Caco-2 (cell line): ENCODE measurements at regions not wholly inside any gene's neighbourhood (a gene's known extent, or its start where the extent isn't known, plus 50 kb on each side); places are given as distances from the start of the nearest gene placed in this dataset.

Source experiments
- BruUV-seq: library from RNA; stranded (reverse); fragments of 400-500 nt; replicated peaks from 2 replicates; lab custom pipeline; 2021; lab: Mats Ljungman, UMichigan
- CTCF ChIA-PET: fragments of 300-600 bp; sonication (Branson Sonifier 250); formaldehyde crosslinking; loops from one replicate; lab custom pipeline; 2022; ENCODE audit warnings: antibody characterized with exemption; lab: Charles Lee
- POLR2A ChIA-PET: fragments of 300-600 bp; sonication (Branson Sonifier 250); formaldehyde crosslinking; loops from one replicate; lab custom pipeline; 2022; ENCODE audit warnings: antibody characterized with exemption; lab: Charles Lee
- DNase-seq, 2 experiments: peaks; one replicate each; pipeline versions ENCODE4 v3.0.0 to v3.0.0-alpha.2; 2020 to 2022
- H3K27me3 ChIP-seq: replicated peaks from 2 replicates; pipeline ENCODE4 v1.6.0; 2011; ENCODE audit warnings: low read length; ENCODE audit not compliant: control insufficient read depth, insufficient read depth
- H3K36me3 ChIP-seq: 2 replicates; pipeline ENCODE4 v1.5.1; 2011; ENCODE audit warnings: low read length; ENCODE audit not compliant: control insufficient read depth, insufficient read depth
- H3K4me1 ChIP-seq: fragments of 250-450 bp; sonication (Bioruptor Pico); 2 replicates; pipeline ENCODE4 v1.5.1; 2020; ENCODE audit warnings: mild to moderate bottlenecking
- H3K4me3 ChIP-seq: 2 replicates; pipeline ENCODE4 v1.5.1; 2011; ENCODE audit warnings: low read depth, mild to moderate bottlenecking, control low read depth, low read length
- H3K9me3 ChIP-seq: fragments of 250-450 bp; sonication (Bioruptor Pico); 2 replicates; pipeline ENCODE4 v1.5.1; 2020; ENCODE audit warnings: mild to moderate bottlenecking, moderate library complexity
- H3K27ac Mint-ChIP-seq: one replicate; pipeline ENCODE4 v1.8.0; 2022; ENCODE audit warnings: mixed read lengths; ENCODE audit not compliant: unreplicated experiment
- H3K27me3 Mint-ChIP-seq: one replicate; pipeline ENCODE4 v1.8.0; 2022; ENCODE audit warnings: mixed read lengths; ENCODE audit not compliant: insufficient read depth, unreplicated experiment
- H3K36me3 Mint-ChIP-seq: one replicate; pipeline ENCODE4 v1.8.0; 2022; ENCODE audit warnings: mild to moderate bottlenecking, mixed read lengths; ENCODE audit not compliant: insufficient read depth, unreplicated experiment
- H3K4me1 Mint-ChIP-seq: one replicate; pipeline ENCODE4 v1.8.0; 2022; ENCODE audit warnings: low read depth, mixed read lengths; ENCODE audit not compliant: unreplicated experiment
- H3K4me3 Mint-ChIP-seq: one replicate; pipeline ENCODE4 v1.8.0; 2022; ENCODE audit warnings: mild to moderate bottlenecking, moderate library complexity, mixed read lengths; ENCODE audit not compliant: unreplicated experiment
- H3K9me3 Mint-ChIP-seq: one replicate; pipeline ENCODE4 v1.8.0; 2022; ENCODE audit warnings: mixed read lengths; ENCODE audit not compliant: unreplicated experiment
- CTCF ChIP-seq, 2 experiments: fragments of 200-600 bp in 1 of 2; IDR thresholded peaks; 1 replicate in 1 of 2; 2 replicates in 1 of 2; pipeline versions ENCODE4 v1.5.1 to v1.8.0; 2011 to 2022; ENCODE audit warnings: antibody characterized with exemption in 1 of 2, control low read depth in 1 of 2, inconsistent platforms in 1 of 2, low read depth in 1 of 2, low read length in 1 of 2, mild to moderate bottlenecking in 1 of 2, moderate library complexity in 1 of 2; ENCODE audit not compliant: insufficient read depth in 1 of 2, severe bottlenecking in 1 of 2, unreplicated experiment in 1 of 2
- intact Hi-C: fragments of 100-400 bp; cut with micrococcal nuclease; formaldehyde crosslinking; loops from one replicate; pipeline ENCODE4 v1.10.0; 2022; ENCODE audit not compliant: unreplicated experiment

- no peak for DNase-seq
- no peak for TF ChIP-seq CTCF (IDR thresholded peaks at IDR 0.05; ENCODE audit: insufficient read depth in 1 of 2, low read depth in 1 of 2, low read length in 1 of 2, severe bottlenecking in 1 of 2, unreplicated experiment in 1 of 2)
- H3K9me3 ChIP-seq, result peaks cover 5% of the 10 kb centered on the region; the same call in 1 of the 2 replicates
- Mint-ChIP-seq H3K36me3 (no peaks in the 10 kb centered on the region), H3K27me3 (no peaks in the 10 kb centered on the region), H3K4me1 (no peaks in the 10 kb centered on the region), H3K27ac (no peak overlapping the region), H3K4me3 (no peak overlapping the region), H3K9me3 (peaks cover 24% of the 10 kb centered on the region)
- H3K27me3 ChIP-seq, result no peaks in the 10 kb centered on the region
- H3K4me3 ChIP-seq, result no peak overlapping the region
- no TSS peak for BruUV-seq
- ChIA-PET CTCF (no interaction called here), POLR2A (no interaction called here)
- no peaks in the 10 kb centered on the region for H3K36me3 ChIP-seq
- H3K4me1 ChIP-seq, result no peaks in the 10 kb centered on the region
- intact Hi-C loops, result no loop called here
These were observed 626.4 kb upstream of the NUDT12 start for GRCh38 chr5:104189031-104189430.

GRCh38 chr5:104187656-104188055, 625.1 kb upstream of the NUDT12 start:
- intact Hi-C loops, result no loop called here
- DNase-seq, result no peak
- H3K4me3 ChIP-seq, result no peak overlapping the region
- CTCF ChIA-PET, result no interaction called here
- Mint-ChIP-seq H3K9me3 (peaks cover 26% of the 10 kb centered on the region), H3K4me1 (no peaks in the 10 kb centered on the region), H3K27me3 (no peaks in the 10 kb centered on the region), H3K4me3 (no peak overlapping the region), H3K27ac (no peak overlapping the region), H3K36me3 (no peaks in the 10 kb centered on the region)
- BruUV-seq, result no TSS peak
- H3K9me3 ChIP-seq, result peaks cover 5% of the 10 kb centered on the region; the same call in 1 of the 2 replicates
- no peak for TF ChIP-seq CTCF (IDR thresholded peaks at IDR 0.05; ENCODE audit: insufficient read depth in 1 of 2, low read depth in 1 of 2, low read length in 1 of 2, severe bottlenecking in 1 of 2, unreplicated experiment in 1 of 2)
- POLR2A ChIA-PET, result no interaction called here
- no peaks in the 10 kb centered on the region for H3K27me3 ChIP-seq
- H3K4me1 ChIP-seq, result no peaks in the 10 kb centered on the region
- H3K36me3 ChIP-seq, result no peaks in the 10 kb centered on the region

- DNase-seq, result no peak
- Mint-ChIP-seq H3K27ac (no peak overlapping the region), H3K4me3 (no peak overlapping the region), H3K9me3 (peaks cover 31% of the 10 kb centered on the region), H3K4me1 (no peaks in the 10 kb centered on the region), H3K36me3 (no peaks in the 10 kb centered on the region), H3K27me3 (no peaks in the 10 kb centered on the region)
- H3K4me3 ChIP-seq, result no peak overlapping the region
- ChIA-PET CTCF (no interaction called here), POLR2A (no interaction called here)
- peaks cover 5% of the 10 kb centered on the region; the same call in 1 of the 2 replicates for H3K9me3 ChIP-seq
- H3K27me3 ChIP-seq, result no peaks in the 10 kb centered on the region
- H3K36me3 ChIP-seq, result no peaks in the 10 kb centered on the region
- H3K4me1 ChIP-seq, result no peaks in the 10 kb centered on the region
- no peak for TF ChIP-seq CTCF (IDR thresholded peaks at IDR 0.05; ENCODE audit: insufficient read depth in 1 of 2, low read depth in 1 of 2, low read length in 1 of 2, severe bottlenecking in 1 of 2, unreplicated experiment in 1 of 2)
- BruUV-seq, result no TSS peak
- intact Hi-C loops, result no loop called here
These were observed 623.9 kb upstream of the NUDT12 start for GRCh38 chr5:104186510-104186909.
